Activated CD8-positive, alpha-beta memory T cell treated with anti-CD3 and anti-CD28 coated beads for 48 hours (primary cell): ENCODE measurements at regions not wholly inside any gene's neighbourhood (a gene's known extent, or its start where the extent isn't known, plus 50 kb on each side); places are given as distances from the start of the nearest gene placed in this dataset.
"Not testable (repeated sequence)": the region's sequence is repeated elsewhere in the genome, so short reads cannot be mapped to it uniquely, and the experiment has no call there.

Experiments
- DNase-seq, 3 experiments: peaks; one replicate each; pipeline ENCODE4 v3.0.0-alpha.2; 2020; ENCODE audit warnings: low read depth in 2 of 3, low spot score in 2 of 3

DNA sequence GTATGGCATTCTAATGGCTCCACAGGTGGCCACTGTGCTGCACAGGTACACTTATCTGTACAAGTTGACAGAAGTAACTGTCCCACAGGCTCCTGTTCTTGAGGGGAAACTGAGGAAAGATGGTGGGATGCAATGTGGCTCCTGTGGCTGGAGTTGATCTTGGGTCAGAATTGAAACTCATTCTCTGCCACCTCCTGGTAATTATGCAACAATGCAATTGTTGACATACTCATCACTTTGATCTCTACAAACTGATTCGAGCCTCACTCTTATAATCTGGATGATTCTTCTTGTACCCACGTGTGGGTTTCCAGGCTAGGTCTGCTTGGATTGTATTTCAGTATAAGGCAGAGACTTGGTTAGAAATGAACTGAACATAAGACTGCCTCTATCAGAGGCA, 148.8 kb downstream of the CCNG2 start:
- no peak for DNase-seq

DNA sequence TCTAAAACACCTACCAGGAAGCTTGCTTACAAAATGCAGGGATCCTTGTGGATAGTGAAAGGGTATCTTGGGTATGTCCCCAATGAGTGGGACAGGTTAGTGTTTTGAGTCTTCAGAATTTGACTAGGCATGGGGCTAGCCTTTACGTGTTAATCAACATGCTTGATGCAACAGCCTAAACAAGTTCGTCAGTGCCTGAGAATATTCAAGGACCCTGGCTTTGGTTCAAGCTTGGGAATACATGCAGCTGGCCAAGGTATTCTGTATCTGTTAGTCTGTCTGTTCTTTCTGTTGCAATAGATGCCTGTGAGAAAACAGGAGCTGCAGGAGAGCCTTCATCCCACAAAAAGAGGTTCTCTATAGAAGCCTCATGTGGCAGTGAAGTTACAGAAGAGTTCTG, 149.5 kb downstream of the CCNG2 start:
- DNase-seq = no peak

- DNase-seq = no peak
Measured at GRCh38 chr4:77308843-77309242, 151.8 kb downstream of the CCNG2 start.

GRCh38 chr4:77309496-77309895, 152.5 kb downstream of the CCNG2 start:
- no peak for DNase-seq

- DNase-seq = no peak
Measured at GRCh38 chr4:77310931-77311330, 153.9 kb downstream of the CCNG2 start.

- no peak for DNase-seq
Measured at GRCh38 chr4:77314697-77315096, 157.7 kb downstream of the CCNG2 start.

DNA sequence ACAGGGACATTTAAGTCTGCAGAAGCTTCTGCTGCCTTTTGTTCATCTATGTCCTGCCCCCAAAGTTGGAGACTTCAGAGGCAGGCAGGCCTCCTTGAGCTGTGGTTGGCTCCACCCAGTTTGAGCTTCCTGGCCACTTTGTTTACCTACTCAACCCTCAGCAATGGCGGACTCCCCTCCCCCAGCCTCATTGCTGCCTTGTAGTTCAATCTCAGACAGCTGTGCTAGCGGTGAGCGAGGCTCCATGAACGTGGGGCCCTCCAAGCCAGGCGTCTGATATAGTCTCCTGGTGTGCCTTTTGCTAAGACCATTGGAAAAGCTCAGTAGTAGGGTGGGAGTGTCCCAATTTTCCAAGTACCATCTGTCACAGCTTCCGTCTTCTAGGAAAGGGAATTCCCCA, 170.1 kb downstream of the CCNG2 start:
- no peak for DNase-seq

DNA sequence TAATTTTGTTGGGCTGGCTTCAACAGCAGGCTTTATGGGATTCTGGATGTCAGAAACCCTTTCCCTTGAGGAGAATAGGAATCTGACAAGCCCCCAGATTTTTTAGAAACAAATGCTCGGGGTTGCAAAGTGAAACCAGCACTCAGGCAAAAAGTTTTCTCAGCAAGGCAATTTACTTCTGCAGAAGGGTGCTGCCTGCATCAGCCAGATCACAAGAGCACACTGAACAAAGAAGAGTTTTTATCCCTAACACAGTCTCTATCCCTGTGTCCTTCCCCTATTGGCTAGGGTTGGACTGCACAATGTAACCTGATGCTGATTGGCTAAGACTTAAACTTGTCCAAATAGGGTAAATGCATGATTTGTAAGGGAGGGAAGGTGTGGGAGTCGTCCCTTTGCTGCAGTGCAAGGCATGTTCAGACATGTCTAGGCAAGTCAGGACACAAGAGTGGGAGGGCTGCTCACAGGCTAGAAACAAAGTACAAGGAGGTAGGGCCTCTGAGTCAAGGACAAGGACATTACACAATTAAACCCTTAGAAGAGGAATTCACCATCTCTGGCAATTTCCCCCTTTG, 175.8 kb downstream of the CCNG2 start:
- DNase-seq = no peak

DNA sequence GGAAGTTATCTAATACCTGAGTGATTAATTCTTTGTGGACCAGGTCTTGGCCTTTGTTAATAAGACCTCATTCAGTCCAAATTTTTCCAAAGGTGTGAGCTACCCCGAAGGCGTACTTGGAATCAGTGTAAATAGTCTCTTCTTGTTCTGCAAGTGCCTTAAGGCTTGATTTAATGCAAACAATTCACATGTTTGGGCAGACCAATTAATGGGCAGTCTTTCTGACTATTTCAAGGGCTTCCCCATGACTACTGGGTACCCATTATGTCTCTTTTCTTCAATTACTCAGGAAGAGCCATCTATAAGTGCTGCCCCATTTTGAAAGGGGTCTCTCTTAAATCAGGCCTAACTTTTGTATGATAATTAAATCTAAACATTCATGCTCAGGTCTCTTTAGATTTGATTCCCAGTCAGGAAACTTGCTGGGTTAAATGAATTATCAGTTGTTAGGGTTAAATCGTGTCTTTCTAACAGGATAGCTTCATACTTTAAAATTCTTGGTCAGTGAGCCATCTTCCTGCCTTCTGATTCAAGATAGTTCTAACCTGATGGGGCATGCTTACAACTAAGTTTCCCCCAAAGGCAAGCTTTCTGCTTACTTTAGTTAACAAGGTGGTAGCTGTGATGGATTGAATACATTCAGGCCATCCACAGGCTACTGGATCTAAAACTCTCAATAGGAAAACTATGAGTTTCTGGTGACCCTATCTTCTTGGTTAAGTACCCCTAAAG, 179.6 kb downstream of the CCNG2 start:
- no peak for DNase-seq

DNA sequence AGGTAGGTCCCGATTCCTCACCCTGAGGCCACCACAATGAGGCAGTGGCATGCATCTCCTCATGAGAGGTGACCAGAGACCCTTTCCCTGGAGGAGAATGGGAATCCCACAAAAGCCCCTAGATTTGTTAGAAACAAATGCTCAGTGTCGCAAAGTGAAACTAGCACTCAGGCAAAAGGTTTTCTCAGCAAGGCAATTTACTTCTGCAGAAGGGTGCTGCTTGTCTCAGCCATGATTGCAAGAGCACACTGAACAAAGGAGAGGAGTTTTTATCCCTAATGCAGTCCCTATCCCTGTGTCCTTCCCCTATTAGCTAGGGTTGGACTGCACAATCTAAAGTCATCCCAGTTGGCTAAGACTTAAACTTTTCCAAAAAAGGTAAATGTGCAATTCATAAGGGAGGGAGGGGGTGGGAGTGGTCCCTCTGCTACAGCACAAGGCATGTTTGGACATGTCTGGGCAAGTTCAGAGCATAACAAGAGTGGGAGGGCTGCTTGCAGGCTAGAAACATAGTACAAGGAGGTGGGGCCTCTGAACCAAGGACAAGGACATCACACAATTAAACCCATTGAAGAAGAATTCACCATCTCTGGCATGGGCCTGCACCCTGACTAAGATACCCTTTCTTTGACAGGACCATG, 185.3 kb downstream of the CCNG2 start:
- no peak for DNase-seq

DNA sequence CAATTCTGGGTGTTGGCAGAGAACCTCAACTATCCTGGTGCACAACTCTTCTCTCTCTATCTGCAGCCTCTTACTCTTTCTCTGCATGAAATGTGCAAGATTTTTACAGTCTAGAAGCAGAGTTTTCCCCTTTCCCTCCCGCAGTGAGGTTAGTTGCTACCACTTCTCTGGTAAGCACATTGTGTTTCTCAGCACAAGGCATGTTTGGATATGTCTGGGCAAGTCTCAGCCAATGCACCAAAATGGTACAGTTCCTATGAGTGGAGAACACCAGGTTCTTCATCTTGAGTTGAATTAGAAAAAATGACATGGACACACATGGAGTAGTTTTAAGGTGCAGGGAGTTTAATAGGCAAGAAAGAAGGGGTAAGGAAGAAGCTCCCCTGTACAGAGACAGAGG, 187.0 kb downstream of the CCNG2 start:
- DNase-seq = no peak

DNA sequence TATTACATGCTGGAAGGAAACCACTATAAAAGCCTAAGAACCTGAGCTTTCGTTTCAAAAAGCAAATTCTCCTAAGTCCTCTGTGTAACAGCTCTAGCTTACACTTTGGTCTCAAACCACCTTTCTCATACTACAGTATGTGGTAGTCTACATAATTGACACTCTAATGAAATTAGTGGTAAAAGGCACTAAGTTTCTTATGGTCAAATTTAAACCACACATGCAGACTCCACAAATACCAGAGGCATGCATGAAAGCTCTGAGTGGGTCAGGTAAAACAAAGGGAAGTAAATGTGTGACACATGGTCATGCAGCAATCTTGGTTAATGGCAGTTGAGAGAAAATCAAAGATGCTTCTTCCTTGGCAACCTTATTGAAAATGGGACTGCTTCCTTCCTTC, 187.8 kb downstream of the CCNG2 start:
- no peak for DNase-seq

GRCh38 chr4:77347351-77347966, 190.5 kb downstream of the CCNG2 start:
- DNase-seq = no peak

DNA sequence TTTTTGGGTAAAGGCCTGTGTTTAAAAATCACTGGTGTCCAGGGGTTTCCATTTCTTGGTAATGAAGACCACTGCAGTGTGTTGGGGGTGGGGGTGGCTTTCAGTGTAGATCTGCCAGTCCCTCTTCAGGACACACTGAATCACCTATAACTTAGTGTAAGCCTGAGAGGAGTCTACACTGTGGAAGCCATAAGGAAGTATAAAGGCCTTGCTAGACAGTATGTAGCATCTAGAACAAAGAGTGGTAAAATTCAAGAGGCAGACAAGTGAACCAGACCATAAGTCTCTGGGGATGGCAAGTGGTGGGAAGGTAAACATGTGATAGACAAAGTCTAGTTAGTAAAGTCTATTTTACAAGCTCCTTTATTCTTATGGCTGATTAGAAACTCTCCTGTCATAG, 191.8 kb downstream of the CCNG2 start:
- no peak for DNase-seq

GRCh38 chr4:77349364-77349763, 192.4 kb downstream of the CCNG2 start:
- DNase-seq = no peak

- no peak for DNase-seq
Measured at GRCh38 chr4:77349796-77350195, 192.8 kb downstream of the CCNG2 start.

- no peak for DNase-seq
Measured at GRCh38 chr4:77352192-77352591, 195.2 kb downstream of the CCNG2 start.

DNA sequence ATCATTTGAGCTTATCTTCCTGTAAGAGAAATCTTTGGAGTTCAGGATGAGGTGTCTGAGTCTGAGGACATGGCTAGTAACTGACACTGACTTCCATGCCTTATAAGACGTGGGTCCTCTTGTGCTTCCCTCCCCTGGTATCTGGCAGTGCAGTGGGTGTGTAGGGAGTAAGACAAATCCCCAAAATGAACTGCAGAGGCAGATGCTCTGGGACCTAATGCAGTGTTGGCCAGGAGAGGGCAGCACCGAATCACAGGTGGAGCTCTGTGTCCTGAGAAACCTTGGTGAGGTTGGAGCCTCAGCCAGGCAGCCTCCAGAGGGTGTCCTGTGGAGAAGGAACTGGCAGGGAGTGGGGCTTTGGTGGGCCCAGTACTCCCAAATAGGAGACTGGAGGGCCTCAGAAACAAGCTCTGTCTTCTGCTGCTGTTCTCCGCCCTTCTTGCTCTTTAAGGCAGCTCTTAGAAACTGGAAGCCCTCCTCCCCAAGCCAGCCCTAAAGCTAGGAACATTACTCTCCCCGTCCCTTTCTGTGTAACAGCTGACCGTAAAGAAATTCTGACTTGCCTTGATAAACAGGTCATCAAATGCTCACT, 196.8 kb downstream of the CCNG2 start:
- not testable (repeated sequence) for DNase-seq

GRCh38 chr4:77354550-77354949, 197.5 kb downstream of the CCNG2 start:
- DNase-seq = no peak

- DNase-seq = no peak
Measured at GRCh38 chr4:77355731-77356130, 198.7 kb downstream of the CCNG2 start.

GRCh38 chr4:77358315-77358928, 201.4 kb downstream of the CCNG2 start:
- DNase-seq = no peak
